HCT116 (cell line): ENCODE measurements at regions not wholly inside any gene's neighbourhood (a gene's known extent, or its start where the extent isn't known, plus 50 kb on each side); places are given as distances from the start of the nearest gene placed in this dataset.

Source experiments
- ATAC-seq: fragments of 200-7000 bp; cut with Tn5 transposase; 2 replicates; pipeline ENCODE4 v1.9.1; 2020; ENCODE audit warnings: mild to moderate bottlenecking, moderate library complexity
- BruUV-seq: library from RNA; stranded (reverse); fragments of 400-500 nt; replicated peaks from 2 replicates; lab custom pipeline; 2021; lab: Mats Ljungman, UMichigan
- CTCF ChIA-PET: fragments of 300-600 bp; sonication (Branson Sonifier 250); formaldehyde crosslinking; loops from one replicate; lab custom pipeline; 2021; ENCODE audit warnings: antibody characterized with exemption; lab: Charles Lee
- POLR2A ChIA-PET: fragments of 300-600, 350-600 bp; sonication (Branson Sonifier 250); formaldehyde crosslinking; loops from one replicate; lab custom pipeline; 2021; ENCODE audit warnings: antibody characterized with exemption; lab: Charles Lee
- RAD21 ChIA-PET, 2 experiments: fragments of 300-600 bp; sonication (Branson Sonifier 250); formaldehyde crosslinking; loops; one replicate each; lab custom pipeline; 2023; ENCODE audit warnings: low total read pairs in 2 of 2; ENCODE audit not compliant: uncharacterized antibody in 2 of 2, unreplicated experiment in 2 of 2, low non-redundant PET in 1 of 2; lab: Charles Lee
- DNase-seq: peaks from one replicate; pipeline ENCODE4 v3.0.0-alpha.2; 2010; ENCODE audit warnings: low read depth, low spot score
- H2AFZ ChIP-seq: fragments of 200-600 bp; shearing (Covaris generic), sonication (generic); 2 replicates; pipeline ENCODE4 v1.6.1; 2017; ENCODE audit warnings: low read depth, mixed run types, mixed read lengths, antibody characterized with exemption, low read length; ENCODE audit not compliant: poor library complexity, severe bottlenecking
- H3K27ac ChIP-seq: 2 replicates; pipeline ENCODE4 v1.5.1; 2012; ENCODE audit warnings: low read depth, low read length
- H3K27me3 ChIP-seq: fragments of 200-600 bp; sonication (generic); 2 replicates; pipeline ENCODE4 v1.6.1; 2016; ENCODE audit warnings: mixed run types, low read length, mixed read lengths; ENCODE audit not compliant: insufficient read depth
- H3K36me3 ChIP-seq, 2 experiments: fragments of 200-500 bp in 1 of 2; fragments of 200-600 bp in 1 of 2; sonication (Bioruptor generic) in 1 of 2; sonication (generic) in 1 of 2; 2 replicates each; pipeline versions ENCODE4 v1.5.1 to v1.6.1; 2014 to 2016; ENCODE audit warnings: low read length in 2 of 2, inconsistent platforms in 1 of 2, mixed read lengths in 1 of 2, mixed run types in 1 of 2; ENCODE audit not compliant: insufficient read depth in 2 of 2, control insufficient read depth in 1 of 2
- H3K4me1 ChIP-seq, 2 experiments: fragments of 200-600 bp in 1 of 2; sonication (generic) in 1 of 2; 2 replicates each; pipeline versions ENCODE4 v1.5.1 to v1.6.1; 2012 to 2017; ENCODE audit warnings: low read length in 2 of 2, inconsistent platforms in 1 of 2, mild to moderate bottlenecking in 1 of 2, mixed read lengths in 1 of 2, mixed run types in 1 of 2, moderate library complexity in 1 of 2; ENCODE audit not compliant: insufficient read depth in 2 of 2, control insufficient read depth in 1 of 2
- H3K4me2 ChIP-seq: fragments of 200-600 bp; sonication (generic); 2 replicates; pipeline ENCODE4 v1.6.1; 2017; ENCODE audit warnings: mixed run types, low read length, mixed read lengths
- H3K4me3 ChIP-seq, 2 experiments: fragments of 200-600 bp in 1 of 2; sonication (generic) in 1 of 2; replicated peaks in 1 of 2; 2 replicates each; pipeline ENCODE4 v1.5.1; 2011 to 2016; ENCODE audit warnings: low read length in 2 of 2, control low read depth in 1 of 2, low read depth in 1 of 2, mild to moderate bottlenecking in 1 of 2, mixed read lengths in 1 of 2, mixed run types in 1 of 2
- H3K79me2 ChIP-seq: fragments of 200-600 bp; sonication (generic); 2 replicates; pipeline ENCODE4 v1.6.1; 2017; ENCODE audit warnings: mild to moderate bottlenecking, mixed run types, low read length, moderate library complexity, mixed read lengths; ENCODE audit not compliant: insufficient read depth
- H3K9ac ChIP-seq: fragments of 200-600 bp; sonication (generic); 2 replicates; pipeline ENCODE4 v1.6.1; 2016; ENCODE audit warnings: low read length, mixed read lengths
- H3K9me2 ChIP-seq: fragments of 200-600 bp; sonication (generic), shearing (Covaris generic); 2 replicates; pipeline ENCODE4 v1.6.1; 2017; ENCODE audit warnings: mixed run types, mild to moderate bottlenecking, moderate library complexity; ENCODE audit not compliant: insufficient read depth
- H3K9me3 ChIP-seq, 2 experiments: fragments of 200-500 bp in 1 of 2; fragments of 200-600 bp in 1 of 2; sonication (Bioruptor generic) in 1 of 2; sonication (generic) in 1 of 2; 2 replicates each; pipeline ENCODE4 v1.6.1; 2014 to 2017; ENCODE audit warnings: low read length in 2 of 2, mixed read lengths in 2 of 2, inconsistent platforms in 1 of 2, low read depth in 1 of 2, mild to moderate bottlenecking in 1 of 2, mixed run types in 1 of 2, moderate library complexity in 1 of 2; ENCODE audit not compliant: control insufficient read depth in 1 of 2, insufficient read depth in 1 of 2
- H4K20me1 ChIP-seq: fragments of 200-600 bp; sonication (generic), shearing (Covaris generic); 2 replicates; pipeline ENCODE4 v1.6.1; 2017; ENCODE audit warnings: mixed run types, mild to moderate bottlenecking, moderate library complexity; ENCODE audit not compliant: insufficient read depth
- EZH2 ChIP-seq: fragments of 200-600 bp; sonication (generic); IDR thresholded peaks from 2 replicates; pipeline ENCODE4 v1.6.1; 2017; ENCODE audit warnings: antibody characterized with exemption, mixed run types
- POLR2AphosphoS5 ChIP-seq: IDR thresholded peaks from 2 replicates; pipeline ENCODE4 v1.6.1; 2011; ENCODE audit warnings: mild to moderate bottlenecking, low read depth, low read length, moderate library complexity
- SIN3A ChIP-seq: IDR thresholded peaks from 2 replicates; pipeline ENCODE4 v1.6.1; 2012; ENCODE audit warnings: low read depth
- SRF ChIP-seq: IDR thresholded peaks from 2 replicates; pipeline ENCODE4 v1.6.1; 2012; ENCODE audit warnings: low read depth
- TCF7L2 ChIP-seq: IDR thresholded peaks from 2 replicates; pipeline ENCODE4 v1.7.0; 2011; ENCODE audit warnings: borderline replicate concordance, inconsistent platforms; ENCODE audit not compliant: insufficient read depth, insufficient read length; ENCODE audit errors: extremely low read depth
- ZFX ChIP-seq: fragments of 450-650 bp; IDR thresholded peaks from 2 replicates; pipeline ENCODE4 v1.6.1; 2017
- ZNF274 ChIP-seq: fragments of 200-500 bp; sonication (Bioruptor generic); IDR thresholded peaks from 2 replicates; pipeline ENCODE4 v1.6.1; 2014; ENCODE audit warnings: mild to moderate bottlenecking, low read depth, low read length, inconsistent platforms
- intact Hi-C: fragments of 100-400 bp; cut with micrococcal nuclease; formaldehyde crosslinking; loops from 2 replicates; pipeline ENCODE4 v1.10.0; 2022
- TF ChIP-seq, protein P1 (sequence below), 3 experiments: fragments of 200-600 bp in 1 of 3; sonication (generic) in 1 of 3; IDR thresholded peaks in 2 of 3; conservative IDR thresholded peaks in 1 of 3; 2 replicates each; pipeline ENCODE4 v1.5.1; 2012 to 2017; ENCODE audit warnings: low read depth in 2 of 3, low read length in 2 of 3, antibody characterized with exemption in 1 of 3, borderline replicate concordance in 1 of 3, control low read depth in 1 of 3, mild to moderate bottlenecking in 1 of 3, mixed read lengths in 1 of 3, mixed run types in 1 of 3, moderate library complexity in 1 of 3; ENCODE audit not compliant: insufficient read depth in 1 of 3
- TF ChIP-seq, protein P2 (sequence below): IDR thresholded peaks from 2 replicates; pipeline ENCODE4 v1.6.1; 2012; ENCODE audit warnings: low read depth
- TF ChIP-seq, protein P3 (sequence below): IDR thresholded peaks from 2 replicates; pipeline ENCODE4 v1.6.1; 2012

DNA sequence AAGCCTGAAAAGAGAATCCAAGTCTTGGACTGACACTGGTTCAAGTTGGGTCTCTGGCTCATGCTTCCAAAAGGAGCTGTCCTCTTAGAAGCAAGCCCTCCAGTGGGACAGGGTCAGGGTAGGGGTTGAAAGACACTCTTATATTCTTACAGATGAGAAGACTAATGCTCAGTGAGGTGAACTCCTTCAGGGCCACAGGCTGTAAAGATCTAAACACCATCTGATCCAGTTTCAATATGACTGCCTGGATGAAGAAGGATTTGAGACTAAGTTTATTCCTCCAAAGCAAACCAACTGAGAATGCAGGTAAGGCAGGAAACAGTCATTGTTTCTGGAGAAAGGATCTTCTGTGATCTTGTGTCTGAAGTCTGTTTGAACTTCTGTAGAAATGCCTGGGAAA, 99.0 kb upstream of the TAB2 start:
- no peaks in the 10 kb centered on the region for H3K4me1 ChIP-seq
- ChIA-PET RAD21 (no interaction called here), POLR2A (no interaction called here), CTCF (no interaction called here)
- TF ChIP-seq TCF7L2 (no peak), ZFX (no peak), EZH2 (no peak), SRF (no peak), ZNF274 (no peak), POLR2AphosphoS5 (no peak), SIN3A (no peak)
- TF ChIP-seq, protein P1, sequence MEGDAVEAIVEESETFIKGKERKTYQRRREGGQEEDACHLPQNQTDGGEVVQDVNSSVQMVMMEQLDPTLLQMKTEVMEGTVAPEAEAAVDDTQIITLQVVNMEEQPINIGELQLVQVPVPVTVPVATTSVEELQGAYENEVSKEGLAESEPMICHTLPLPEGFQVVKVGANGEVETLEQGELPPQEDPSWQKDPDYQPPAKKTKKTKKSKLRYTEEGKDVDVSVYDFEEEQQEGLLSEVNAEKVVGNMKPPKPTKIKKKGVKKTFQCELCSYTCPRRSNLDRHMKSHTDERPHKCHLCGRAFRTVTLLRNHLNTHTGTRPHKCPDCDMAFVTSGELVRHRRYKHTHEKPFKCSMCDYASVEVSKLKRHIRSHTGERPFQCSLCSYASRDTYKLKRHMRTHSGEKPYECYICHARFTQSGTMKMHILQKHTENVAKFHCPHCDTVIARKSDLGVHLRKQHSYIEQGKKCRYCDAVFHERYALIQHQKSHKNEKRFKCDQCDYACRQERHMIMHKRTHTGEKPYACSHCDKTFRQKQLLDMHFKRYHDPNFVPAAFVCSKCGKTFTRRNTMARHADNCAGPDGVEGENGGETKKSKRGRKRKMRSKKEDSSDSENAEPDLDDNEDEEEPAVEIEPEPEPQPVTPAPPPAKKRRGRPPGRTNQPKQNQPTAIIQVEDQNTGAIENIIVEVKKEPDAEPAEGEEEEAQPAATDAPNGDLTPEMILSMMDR (IDR thresholded peaks at IDR 0.05 in 2 of 3, conservative IDR thresholded peaks at IDR 0.05 in 1 of 3; ENCODE audit: borderline replicate concordance in 1 of 3, insufficient read depth in 1 of 3, low read depth in 2 of 3, low read length in 2 of 3) = no peak
- TF ChIP-seq, protein P2, sequence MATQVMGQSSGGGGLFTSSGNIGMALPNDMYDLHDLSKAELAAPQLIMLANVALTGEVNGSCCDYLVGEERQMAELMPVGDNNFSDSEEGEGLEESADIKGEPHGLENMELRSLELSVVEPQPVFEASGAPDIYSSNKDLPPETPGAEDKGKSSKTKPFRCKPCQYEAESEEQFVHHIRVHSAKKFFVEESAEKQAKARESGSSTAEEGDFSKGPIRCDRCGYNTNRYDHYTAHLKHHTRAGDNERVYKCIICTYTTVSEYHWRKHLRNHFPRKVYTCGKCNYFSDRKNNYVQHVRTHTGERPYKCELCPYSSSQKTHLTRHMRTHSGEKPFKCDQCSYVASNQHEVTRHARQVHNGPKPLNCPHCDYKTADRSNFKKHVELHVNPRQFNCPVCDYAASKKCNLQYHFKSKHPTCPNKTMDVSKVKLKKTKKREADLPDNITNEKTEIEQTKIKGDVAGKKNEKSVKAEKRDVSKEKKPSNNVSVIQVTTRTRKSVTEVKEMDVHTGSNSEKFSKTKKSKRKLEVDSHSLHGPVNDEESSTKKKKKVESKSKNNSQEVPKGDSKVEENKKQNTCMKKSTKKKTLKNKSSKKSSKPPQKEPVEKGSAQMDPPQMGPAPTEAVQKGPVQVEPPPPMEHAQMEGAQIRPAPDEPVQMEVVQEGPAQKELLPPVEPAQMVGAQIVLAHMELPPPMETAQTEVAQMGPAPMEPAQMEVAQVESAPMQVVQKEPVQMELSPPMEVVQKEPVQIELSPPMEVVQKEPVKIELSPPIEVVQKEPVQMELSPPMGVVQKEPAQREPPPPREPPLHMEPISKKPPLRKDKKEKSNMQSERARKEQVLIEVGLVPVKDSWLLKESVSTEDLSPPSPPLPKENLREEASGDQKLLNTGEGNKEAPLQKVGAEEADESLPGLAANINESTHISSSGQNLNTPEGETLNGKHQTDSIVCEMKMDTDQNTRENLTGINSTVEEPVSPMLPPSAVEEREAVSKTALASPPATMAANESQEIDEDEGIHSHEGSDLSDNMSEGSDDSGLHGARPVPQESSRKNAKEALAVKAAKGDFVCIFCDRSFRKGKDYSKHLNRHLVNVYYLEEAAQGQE = no peak
- TF ChIP-seq, protein P3, sequence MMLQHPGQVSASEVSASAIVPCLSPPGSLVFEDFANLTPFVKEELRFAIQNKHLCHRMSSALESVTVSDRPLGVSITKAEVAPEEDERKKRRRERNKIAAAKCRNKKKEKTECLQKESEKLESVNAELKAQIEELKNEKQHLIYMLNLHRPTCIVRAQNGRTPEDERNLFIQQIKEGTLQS = no peak
- BruUV-seq = no TSS peak
- H3K4me3 ChIP-seq = no peak overlapping the region
- H3K27me3 ChIP-seq = no peaks in the 10 kb centered on the region
- no peak for DNase-seq
- no peak for ATAC-seq
- no peaks in the 10 kb centered on the region for H3K79me2 ChIP-seq
- H3K4me2 ChIP-seq = no peak overlapping the region
- no peak overlapping the region for H2AFZ ChIP-seq
- no peaks in the 10 kb centered on the region for H4K20me1 ChIP-seq
- no peak overlapping the region for H3K27ac ChIP-seq
- intact Hi-C loops = no loop called here
- H3K9ac ChIP-seq = no peak overlapping the region
- H3K36me3 ChIP-seq = no peaks in the 10 kb centered on the region
- H3K9me2 ChIP-seq = no peaks in the 10 kb centered on the region
- H3K9me3 ChIP-seq = no peaks in the 10 kb centered on the region
